HG03103 (cell line): ENCODE measurements at regions not wholly inside any gene's neighbourhood (a gene's known extent, or its start where the extent isn't known, plus 50 kb on each side); places are given as distances from the start of the nearest gene placed in this dataset.
A peak's percentile ranks its signal among the peaks of the same experiment; 100 is the strongest.
"Not testable (repeated sequence)": the region's sequence is repeated elsewhere in the genome, so short reads cannot be mapped to it uniquely, and the experiment has no call there.

Experiments used
- ATAC-seq: cut with Tn5 transposase; IDR thresholded peaks from one replicate; pipeline ENCODE4 v1.9.1; 2021; ENCODE audit warnings: low read depth; ENCODE audit not compliant: unreplicated experiment

DNA sequence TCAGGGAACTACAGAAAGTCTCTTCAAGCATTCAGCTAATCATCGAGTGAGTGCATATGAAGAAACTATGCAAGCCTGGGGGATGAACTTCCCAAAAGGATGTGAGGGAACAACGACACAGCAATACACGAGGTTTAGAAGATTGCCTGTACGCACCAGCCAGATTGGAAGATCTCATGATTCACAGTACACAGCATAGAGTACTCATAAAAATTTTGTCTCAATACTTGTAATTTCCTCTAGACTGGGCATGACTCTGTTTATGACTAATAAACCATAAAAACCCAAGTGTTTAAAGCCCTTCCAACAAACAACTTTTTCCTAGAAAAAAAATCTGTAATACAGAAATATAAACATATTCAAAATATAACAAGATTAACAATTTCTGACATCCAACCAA lies 279.7 kb downstream of the KCNJ3 start:
- ATAC-seq, result no peak

DNA sequence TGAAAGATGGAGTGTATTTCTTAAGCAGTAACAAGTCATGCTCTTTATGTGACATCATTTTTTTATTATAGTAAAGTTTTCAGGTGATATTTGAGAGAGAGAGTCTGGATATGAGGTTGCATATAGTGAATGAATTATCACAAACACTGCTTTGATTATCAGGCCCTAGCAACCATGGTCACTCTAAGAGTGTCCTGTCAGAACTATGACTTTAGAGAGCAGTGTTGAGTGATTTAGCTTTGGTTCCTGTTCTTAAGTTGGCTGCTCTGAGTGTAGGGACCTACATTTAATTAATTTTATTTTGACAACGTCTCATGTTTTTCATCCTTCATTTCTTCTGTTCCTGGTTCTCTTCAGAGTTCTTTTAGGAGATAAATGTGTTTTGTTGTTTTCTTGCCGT lies 275.5 kb downstream of the KCNJ3 start:
- peak; percentile 50 for ATAC-seq

DNA sequence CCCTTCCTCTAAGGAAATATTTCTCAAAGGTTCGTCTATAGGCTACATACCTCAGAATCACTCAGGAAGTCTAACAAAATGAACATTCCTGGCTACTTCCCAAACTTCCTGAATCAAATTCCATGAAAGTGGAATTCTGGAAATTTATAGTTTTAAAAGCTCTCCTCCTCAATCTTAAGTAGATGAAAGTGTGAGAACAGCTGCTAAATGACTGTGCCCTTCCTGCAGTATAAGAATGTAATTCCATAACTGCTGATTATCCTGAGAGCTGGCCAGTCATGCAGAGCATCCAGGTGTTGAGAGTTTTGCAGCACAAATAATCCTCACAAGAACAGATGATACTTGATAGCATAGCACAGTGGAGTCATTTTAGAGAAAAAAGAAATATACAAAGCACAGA lies 265.0 kb downstream of the KCNJ3 start:
- no peak for ATAC-seq

DNA sequence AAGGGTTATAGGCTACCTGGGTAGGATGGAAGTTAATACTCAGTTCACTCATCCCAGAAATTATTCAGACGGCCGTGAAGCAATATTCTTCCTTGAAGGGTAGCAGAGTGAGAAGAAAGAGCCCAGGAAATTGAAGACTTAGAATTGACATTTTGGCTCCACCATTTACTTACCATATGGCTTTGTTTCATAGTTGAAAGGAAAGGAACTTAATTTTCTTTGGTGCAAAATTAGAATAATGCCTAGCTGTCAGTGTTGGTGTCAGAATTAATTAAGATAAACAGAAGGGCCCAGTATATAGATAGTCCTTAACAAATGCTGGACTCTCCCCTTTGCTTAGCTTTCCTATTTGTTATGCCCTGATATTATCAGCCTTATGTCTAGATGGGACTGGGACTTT lies 263.2 kb downstream of the KCNJ3 start:
- no peak for ATAC-seq

DNA sequence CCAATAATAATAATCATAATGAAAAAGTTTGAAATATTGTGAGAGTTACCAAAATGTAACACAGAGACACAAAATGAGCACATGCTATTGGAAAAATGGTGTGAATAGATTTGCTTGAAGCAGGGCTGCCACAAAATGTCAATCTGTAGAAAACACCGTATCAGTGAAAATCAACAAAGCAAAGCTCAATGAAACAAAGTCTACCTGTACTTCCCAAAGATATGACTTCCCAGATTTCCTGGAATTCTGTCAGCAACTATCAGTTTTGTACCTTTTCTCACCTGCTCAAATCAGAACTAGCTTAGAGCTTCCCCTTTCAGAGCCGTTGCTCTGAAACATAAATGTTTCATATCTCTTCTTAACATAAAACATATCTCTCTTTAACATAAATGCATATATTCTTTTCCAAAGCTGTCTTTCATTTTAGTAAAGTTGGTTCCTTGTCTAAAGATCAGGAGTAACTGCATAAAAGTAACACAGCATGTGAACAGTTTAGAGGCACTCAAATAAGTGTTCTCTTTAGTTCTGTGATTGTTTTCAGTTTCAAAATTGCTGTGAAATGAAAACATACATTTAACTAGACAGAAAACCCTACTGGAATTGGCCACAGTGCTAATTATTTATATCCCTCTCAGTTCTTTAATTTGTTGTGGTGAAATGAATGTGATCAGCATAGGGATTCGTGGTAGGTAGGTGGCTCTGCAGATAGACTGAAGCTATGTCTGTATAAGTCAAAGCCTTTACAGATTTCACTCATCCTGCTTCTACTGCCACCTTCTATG lies 262.5 kb downstream of the KCNJ3 start:
- peak; percentile 63 for ATAC-seq

DNA sequence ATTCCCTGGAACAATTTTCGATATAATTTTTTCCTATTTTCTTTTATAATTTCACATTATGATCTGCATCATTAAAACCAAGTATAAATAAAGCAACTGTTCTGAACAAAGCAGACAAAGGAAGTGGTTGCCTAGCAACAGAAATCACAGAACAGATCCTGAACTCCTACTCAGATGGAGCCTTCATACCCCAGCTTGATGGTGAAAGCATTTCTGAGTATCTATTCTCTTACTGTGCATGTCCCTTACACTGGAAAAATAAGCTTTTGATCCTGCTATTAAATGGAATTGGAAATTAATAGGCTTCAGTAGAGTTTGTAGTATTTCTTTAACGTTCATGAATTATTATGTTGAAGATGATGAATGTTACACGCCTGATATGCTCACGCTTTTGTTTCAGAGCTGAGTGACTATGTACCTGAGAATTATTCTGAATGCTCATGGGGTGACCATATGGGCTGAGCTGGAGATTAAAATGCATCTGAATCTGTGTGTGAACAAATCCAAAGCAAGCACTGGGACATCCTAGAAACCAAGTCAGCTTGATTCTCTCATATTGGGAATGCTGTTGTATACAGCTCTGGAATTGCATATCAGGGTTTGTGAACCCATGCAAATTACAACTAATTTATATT lies 254.0 kb downstream of the KCNJ3 start:
- no peak for ATAC-seq

DNA sequence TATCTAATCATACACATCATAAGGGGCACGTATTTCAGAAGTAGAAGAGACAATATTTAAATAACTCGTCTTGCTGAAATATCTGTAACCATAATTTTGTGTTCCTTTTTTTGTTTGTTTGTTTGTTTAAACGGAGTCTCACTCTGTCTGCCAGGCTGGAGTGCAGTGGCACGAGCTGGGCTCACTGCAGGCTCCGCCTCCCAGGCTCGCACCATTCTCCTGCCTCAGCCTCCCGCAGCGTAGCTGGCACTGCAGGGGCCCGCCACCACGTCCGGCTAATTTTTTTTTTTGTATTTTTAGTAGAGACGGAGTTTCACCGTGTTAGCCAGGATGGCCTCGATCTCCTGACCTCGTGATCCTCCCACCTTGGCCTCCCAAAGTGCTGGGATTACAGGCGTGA lies 248.9 kb downstream of the KCNJ3 start:
- not testable (repeated sequence) for ATAC-seq

DNA sequence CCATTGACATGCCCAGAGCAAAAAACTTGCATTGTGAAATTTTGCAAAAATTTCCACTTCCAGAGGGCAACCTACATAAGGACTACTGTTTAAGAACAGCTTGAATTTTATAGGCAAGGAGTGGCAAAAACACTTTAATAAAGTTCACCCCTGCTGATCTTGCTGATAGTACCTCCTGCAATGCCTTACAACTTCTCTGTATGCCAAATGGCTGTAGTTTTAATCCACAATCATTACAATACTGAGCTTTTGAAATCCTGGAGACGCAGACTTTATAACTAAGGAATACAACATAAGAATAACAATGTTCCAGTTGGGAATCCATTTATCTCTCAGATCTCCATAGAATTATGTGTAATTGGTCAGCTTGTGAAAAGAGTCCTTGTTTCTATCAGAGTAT lies 247.5 kb downstream of the KCNJ3 start:
- no peak for ATAC-seq

DNA sequence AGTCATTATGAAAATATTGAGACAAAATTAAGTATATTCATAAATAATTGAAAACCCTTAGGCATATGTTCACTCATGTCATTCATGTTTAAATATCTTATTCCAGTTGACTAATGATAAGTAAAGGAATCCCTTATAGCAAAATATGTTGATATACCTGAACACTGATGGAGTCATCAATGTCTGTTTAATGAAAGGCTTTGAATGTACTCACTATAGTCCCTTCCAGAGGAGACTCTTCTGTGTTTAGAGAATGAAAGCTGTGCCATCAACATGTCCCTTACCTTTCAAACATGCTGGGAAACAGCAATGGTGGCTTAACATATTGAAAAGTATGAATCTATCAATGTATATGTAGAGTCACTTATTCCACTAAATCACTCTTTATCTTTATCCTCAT lies 242.9 kb downstream of the KCNJ3 start:
- ATAC-seq, result no peak

DNA sequence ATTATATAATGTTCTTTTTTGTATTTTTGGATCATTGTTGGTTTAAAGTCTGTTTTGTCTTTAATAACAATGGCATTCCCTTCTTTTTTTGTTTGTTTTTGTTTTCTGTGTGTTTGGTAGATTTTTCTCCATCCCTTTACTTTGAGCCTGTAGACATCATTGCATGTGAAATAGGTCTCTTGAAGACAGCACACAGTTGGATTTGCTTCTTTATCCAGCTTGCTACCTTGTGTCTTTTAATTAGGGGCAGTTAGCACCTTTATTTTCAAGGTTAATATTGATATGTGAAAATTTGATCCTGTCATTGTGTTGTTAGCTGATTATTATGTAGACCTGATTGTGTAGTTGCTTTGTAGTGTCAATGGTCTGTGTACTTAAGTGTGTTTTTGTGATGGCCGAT lies 235.7 kb downstream of the KCNJ3 start:
- ATAC-seq, result no peak

DNA sequence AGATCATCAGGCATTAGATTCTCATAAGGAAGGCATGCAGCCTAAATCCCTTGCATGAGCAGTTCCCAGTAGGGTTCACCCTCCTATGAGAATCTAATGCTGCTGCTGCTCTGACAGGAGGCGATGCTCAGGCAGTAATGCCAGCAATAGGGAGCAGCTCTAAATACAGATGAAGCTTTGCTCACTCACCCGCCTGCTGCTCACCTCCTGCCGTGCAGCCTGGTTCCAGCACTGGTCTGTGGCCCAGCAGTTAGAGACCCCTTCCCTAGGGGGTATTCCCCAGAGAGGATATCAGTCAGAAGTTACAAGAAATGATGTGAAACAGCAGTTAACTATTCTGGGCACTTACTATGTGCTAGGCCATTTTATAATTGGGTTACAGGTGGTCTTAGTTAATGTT lies 226.0 kb downstream of the KCNJ3 start:
- no peak for ATAC-seq

DNA sequence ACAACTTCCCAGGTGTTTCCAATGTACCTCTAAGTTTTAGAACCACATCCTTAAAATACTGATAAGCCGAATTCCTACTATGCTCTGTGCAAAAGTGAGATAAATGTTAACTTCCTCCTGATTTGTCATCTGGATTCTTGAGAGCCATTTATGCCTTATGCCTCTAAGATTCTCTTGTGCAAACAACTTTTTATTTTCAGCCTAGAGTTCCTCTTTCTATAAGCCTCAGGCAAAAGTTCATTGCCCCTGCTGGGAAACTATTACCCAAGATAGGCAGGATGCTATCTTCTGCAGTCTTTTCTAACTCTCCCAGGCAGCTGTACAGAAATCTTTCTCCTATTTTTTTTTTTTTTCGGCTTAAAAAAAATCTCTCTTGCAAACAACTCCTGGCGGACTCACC lies 216.1 kb downstream of the KCNJ3 start:
- ATAC-seq, result no peak

DNA sequence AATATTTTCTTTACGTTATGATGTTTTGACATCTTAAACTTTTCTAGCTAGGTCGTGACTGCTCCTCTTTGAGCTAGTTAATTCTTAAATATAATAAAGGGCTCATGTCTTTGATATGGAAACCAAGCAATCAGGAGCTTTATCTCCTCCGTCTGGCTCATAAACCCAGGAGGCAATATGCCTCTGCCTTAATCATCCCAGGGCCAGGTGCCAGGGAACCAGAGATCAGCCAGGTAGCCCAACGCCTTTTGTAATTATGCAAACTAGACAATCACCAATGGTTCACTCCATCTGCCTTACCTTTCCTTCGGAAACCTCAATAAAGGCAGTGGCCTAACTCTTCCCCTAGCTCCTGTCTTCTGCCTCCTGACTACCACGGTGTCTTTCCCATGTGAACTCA lies 213.7 kb downstream of the KCNJ3 start:
- ATAC-seq, result no peak

DNA sequence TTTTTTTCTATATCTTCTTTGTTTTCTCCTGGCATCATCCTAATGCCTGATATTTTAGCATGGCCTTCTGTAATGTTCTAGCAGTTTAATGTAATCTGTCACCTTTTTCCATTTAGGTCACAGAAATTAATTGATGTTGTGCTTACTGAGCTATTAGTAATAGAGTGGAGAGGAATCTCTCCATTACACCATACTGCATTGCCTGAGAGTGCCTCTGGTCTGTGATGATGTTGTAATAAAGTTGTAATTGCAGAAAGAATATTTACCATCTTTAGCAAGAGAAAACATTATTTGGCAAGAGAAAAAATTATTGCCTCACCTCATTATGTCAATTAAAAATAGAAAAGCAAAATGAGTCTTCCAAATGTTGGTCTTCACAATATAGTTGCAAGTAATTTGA lies 213.2 kb downstream of the KCNJ3 start:
- no peak for ATAC-seq

DNA sequence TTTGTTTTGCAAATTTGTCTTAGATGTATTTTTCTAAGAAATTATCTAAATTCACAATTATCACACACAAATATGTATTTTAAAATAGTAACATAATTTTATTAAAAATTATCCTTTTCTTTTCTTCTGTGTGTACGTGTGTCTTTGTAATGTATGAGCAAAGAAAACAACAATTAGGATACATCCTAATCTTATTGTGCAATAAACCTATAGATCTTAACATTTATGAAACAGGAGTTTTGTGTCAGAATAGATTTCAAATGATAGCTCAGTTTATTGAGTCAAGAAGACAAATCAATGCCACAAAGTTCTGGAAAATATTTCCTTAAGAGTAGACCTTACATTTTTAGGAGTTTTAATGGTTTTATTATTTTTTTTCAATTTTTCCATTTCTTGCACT lies 212.2 kb downstream of the KCNJ3 start:
- ATAC-seq, result no peak

DNA sequence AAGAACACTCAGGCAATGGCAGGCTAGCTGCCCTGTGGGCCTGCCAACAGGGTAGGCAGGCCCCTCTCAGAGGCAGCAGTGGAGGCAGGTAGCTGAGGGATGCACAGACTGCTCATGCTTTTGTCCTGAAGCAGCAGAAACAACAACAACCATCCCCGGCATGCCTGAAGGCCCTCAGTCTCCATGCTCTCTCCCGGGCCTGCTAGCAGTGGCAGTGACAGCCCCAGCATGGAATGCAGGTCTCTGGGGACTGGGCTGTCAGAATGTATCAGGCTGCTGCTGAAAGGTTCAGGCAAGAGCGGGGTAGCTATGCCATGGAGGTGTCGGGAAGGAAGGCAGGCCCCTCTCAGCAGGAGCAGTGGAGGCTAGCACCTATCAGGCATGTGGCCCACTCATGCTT lies 209.8 kb downstream of the KCNJ3 start:
- ATAC-seq, result no peak
